ENCODE measurements at regions not wholly inside any gene's neighbourhood (a gene's known extent, or its start where the extent isn't known, plus 50 kb on each side); places are given as distances from the start of the nearest gene placed in this dataset.

- intact Hi-C loops (cut with DNase I), result no loop called here
- DNase-seq (ENCODE audit: low spot score), result no peak
Measured at GRCh38 chr15:62578546-62578945, 413.5 kb upstream of the C2CD4B start.

DNA sequence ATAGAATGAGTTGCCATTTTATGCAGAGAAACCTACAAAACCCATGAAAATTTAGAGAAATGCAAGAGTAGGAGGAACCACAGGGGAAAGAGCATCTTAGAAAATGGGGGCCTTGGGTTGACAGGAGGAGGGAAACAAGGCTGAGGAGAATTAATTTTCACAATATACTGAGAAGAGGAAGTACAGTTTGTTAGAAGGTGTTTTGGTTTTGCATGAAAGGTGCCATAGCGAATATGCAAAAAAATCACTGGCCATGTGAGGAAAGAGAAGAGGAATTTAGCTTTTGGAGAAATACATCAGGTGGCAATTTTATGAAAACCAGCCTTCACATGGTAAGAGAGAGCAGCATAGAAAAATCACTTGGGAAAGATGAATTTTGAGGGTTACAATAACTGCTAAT lies 413.9 kb upstream of the C2CD4B start:
- intact Hi-C loops (cut with DNase I), result no loop called here
- no peak for DNase-seq (ENCODE audit: low spot score)

- DNase-seq (ENCODE audit: low spot score), result no peak
- intact Hi-C loops (cut with DNase I), result no loop called here
Measured at GRCh38 chr15:62579842-62580241, 414.8 kb upstream of the C2CD4B start.

DNA sequence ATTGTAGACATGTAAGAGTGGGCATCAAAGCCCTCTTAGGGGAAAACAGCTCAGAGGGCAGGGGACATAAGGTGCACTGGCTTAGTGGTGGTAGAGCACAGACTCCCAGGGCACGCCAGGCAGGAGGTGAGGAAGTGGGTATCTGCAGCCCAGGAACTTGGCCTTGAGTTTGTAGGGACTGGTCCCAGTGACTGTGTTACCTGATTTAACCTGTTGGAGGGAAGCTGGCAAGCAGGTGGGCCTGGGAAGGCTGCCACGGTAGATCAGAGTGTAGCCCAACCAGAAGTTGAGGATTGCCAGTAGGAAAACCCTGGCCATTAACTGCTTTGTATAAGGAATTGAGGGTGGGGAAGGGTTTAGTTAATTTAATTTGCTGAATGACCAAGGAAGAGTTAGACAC lies 417.5 kb upstream of the C2CD4B start:
- no peak for DNase-seq (ENCODE audit: low spot score)
- intact Hi-C loops (cut with DNase I), result no loop called here

- intact Hi-C loops (cut with DNase I), result no loop called here
- no peak for DNase-seq (ENCODE audit: low spot score)
Measured at GRCh38 chr15:62584301-62585235, 419.5 kb upstream of the C2CD4B start.

- no peak for DNase-seq (ENCODE audit: low spot score)
- intact Hi-C loops (cut with DNase I), result no loop called here
Measured at GRCh38 chr15:62588938-62589670, 424.0 kb upstream of the C2CD4B start.

- intact Hi-C loops (cut with DNase I), result no loop called here
- no peak for DNase-seq (ENCODE audit: low spot score)
Measured at GRCh38 chr15:62591842-62592838, 427.1 kb upstream of the C2CD4B start.

GRCh38 chr15:62592920-62593319 lies 427.8 kb upstream of the C2CD4B start:
- no peak for DNase-seq (ENCODE audit: low spot score)
- intact Hi-C loops (cut with DNase I), result no loop called here

DNA sequence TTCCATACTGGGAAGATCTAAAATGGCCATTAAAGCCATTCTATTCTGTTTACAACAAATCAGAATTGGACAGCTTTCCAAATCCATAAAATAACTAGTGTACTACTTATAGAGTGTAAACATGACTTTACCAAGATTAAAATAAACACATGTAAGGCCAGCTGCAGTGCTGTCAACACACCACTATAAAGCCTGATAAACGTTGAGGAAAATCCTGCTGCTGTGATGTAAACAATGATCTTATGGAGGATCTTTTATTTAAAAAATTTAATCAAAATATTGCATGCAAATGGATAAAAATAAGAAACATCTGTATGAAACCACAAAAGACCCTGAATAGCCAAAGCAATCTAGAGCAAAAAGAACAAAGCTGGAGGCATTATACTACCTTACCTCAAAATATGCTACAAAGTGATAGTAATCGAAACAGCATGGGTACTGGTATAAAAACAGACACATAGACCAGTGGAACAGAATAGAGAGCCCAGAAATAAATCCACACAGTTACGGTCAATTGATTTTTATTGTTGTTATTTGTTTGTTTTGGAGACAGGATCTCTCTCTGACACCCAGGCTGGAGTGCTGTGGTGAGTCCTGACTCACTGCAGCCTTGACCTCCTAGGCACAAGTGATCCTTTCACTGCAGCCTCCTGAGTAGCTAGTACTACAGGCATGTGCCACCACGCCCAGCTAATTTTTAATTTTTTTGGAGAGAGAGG lies 428.8 kb upstream of the C2CD4B start:
- intact Hi-C loops (cut with DNase I), result no loop called here
- no peak for DNase-seq (ENCODE audit: low spot score)

DNA sequence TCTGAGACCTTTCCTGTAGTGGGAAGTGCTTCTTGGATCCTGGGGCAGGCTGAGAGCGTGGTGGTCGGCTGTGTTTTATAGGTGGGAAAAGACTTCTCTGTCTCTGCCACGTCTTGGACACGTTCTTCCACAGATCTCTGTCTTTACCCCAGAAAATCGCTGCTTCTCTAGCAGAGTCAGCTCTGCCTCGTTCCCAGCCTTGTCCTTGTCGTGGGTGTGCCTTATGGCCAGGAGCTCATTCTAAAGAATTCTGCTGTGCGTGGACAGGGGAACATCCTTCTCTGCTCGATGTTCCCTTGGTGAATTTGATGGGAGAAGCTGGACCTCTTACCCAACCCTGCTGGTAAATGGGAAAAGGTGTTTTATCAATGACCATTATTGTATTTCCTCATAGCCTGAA lies 433.1 kb upstream of the C2CD4B start:
- intact Hi-C loops (cut with DNase I), result no loop called here
- no peak for DNase-seq (ENCODE audit: low spot score)

DNA sequence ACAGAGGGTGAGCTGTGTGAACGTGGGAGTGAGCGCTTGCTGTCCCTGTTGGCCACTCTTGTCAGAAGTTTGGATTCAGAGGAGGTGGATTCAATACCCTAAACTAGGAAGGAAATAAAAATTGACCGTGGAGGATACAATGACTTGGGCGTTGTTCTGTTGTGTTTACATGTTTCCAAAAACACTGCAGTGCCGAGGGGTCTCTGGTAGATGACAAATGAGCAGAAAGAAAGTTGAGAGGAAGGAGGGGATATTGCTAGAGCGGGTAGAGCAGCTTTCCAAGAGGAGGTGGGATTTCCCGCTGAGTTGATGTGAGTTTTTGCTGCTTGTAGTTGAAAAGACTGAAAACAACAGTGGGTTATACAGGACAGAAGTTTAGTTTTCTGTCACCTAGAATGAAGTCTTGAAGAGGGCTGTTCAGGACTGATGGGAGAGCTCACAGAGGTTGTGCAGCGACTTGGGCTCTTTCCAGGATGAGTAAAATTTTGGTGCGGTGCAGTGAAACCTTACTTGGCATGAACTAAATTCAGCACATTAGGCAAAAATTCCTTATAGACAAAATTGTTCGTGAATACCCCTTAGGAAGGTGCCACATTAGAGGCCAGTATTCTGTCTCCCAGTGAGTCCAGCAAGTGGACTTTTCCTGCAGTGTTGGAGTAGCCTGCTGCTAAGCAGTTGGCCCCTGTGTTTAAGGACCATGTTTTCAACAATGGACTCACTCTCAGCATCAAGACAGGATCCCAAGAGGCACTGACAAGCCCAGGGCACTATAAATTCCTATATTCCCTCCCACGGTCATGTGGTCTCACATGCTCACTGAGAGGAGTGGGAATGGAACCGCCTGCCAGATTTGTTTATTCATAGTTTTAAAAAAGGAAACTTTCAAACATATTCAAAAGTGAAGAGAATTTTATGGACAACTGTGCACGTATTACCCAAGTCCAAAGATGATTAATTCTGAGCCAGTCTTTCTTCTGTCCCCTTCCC lies 435.0 kb upstream of the C2CD4B start:
- no peak for DNase-seq (ENCODE audit: low spot score)
- intact Hi-C loops (cut with DNase I), result no loop called here

DNA sequence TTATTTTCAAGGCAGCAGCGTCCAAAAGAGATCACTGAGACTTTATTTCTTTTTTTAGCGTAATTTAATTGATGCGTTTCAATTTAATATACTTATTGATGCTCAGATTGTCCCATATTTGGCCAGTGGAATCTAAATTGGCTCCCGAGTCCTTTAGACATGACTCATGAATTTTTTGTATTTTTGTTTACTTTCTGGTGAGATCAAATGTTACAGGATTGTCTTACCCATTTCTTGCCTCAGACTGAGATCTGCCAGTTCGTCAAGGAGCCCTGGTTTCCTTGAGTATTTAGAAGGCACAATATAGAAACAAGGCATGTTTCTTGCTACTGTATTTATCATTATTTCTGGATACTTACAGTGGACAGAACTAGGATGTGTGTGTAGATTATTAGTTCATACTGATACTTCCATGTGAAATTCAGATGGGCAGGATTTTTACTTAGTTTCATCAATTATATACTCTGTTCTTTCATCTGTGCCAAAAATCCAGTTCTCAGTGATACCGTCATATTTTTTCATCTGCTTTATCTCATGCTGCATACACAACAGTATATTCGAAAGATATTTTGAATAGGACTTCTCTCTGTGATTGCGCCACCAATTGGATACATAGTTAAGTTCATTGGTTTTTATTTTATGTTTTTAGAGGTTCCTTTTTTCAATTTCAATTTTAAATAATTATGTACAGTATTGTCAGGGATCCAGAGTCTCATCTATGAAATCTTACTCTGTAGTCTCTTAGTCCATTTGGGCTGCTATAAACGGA lies 436.9 kb upstream of the C2CD4B start:
- no peak for DNase-seq (ENCODE audit: low spot score)
- intact Hi-C loops (cut with DNase I), result no loop called here

GRCh38 chr15:62603742-62604141 lies 438.7 kb upstream of the C2CD4B start:
- intact Hi-C loops (cut with DNase I), result no loop called here
- DNase-seq (ENCODE audit: low spot score), result no peak

DNA sequence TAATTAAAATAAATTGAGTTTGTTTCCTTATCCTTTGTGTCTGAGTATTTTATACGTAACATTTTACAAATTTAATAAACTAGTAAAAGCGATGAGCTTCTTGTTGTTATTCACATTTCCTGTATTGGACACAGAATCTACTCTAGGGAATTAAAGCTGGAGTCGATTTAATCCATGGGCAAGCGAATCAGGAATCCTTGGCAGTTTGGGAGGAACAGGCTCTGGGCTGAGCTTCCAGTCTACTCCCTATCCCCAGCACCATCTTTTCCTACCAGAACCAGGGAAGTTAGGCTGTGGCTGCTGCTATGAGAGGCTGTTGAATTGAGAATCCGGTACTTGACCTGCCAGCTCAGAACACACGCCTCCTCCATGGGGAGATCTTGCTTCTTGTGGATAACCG lies 437.3 kb upstream of the TPM1 start:
- intact Hi-C loops (cut with DNase I), result no loop called here

DNA sequence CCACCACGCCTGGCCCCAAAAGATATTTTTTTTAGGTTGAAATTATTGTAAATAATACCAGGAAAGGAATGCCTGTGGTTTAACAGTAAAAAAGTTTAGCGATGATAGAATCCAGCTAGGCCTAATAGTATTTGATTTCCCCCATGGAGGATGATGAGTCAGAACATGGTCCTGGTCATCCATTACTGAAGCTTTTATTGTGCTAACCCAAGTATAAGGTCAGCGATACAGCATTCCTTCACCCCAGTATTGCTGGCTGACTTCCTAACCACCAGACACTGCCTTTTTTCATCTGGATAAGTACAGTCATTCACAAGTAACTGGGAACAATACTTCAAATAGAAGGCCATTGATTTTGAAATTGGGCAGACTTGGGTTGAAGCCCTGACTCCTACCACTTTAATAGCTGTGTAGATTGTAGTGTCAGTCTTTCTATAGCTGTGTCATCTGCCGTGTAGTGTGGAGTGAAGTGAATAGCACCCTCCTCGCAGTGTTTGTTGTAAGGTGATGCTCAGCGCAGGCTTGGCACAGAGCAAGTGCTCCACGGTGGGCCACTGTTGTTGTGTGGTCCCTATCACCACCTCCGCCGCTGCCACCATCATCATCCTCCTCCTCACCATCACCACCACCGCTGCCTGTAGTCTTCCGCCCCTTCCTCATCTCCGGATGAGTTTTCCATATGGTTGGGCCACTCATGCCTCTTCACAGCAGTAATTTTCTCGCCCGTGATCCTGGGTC lies 436.0 kb upstream of the TPM1 start:
- DNase-seq (ENCODE audit: low spot score), result no peak
- intact Hi-C loops (cut with DNase I), result no loop called here

More for the DNA sequence above, 437.3 kb upstream of the TPM1 start:
- DNase-seq (ENCODE audit: low spot score), result no peak

DNA sequence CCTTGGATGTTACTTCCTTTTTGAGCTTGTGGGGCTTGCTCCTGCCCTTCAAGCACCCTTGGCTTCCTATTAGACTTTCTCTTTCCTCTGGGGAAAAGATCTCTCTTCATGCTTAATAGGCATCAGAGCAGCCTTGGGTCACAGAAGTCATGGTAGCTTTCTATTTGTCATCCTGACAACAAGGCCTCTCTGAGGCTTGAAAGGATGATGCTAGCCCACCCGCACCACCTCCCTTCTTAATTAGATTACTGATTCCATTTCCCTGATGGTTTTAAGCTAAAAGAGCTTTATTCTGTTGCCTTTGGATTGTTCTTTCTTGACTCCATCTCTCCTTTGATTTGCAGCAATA lies 435.5 kb upstream of the TPM1 start:
- DNase-seq (ENCODE audit: low spot score), result no peak
- intact Hi-C loops (cut with DNase I), result no loop called here

- no peak for DNase-seq (ENCODE audit: low spot score)
- intact Hi-C loops (cut with DNase I), result no loop called here
Measured at GRCh38 chr15:62607643-62608042, 434.9 kb upstream of the TPM1 start.
